Ovary (tissue), 7 donors: ENCODE measurements at regions not wholly inside any gene's neighbourhood (a gene's known extent, or its start where the extent isn't known, plus 50 kb on each side); places are given as distances from the start of the nearest gene placed in this dataset.

Source experiments
- DNase-seq, 5 donors: peaks; one replicate each; pipeline ENCODE4 v3.0.0-alpha.2; 2019 to 2020
- H3K27ac ChIP-seq, 2 donors: fragments of 200-600 bp; one replicate each; pipeline versions ENCODE4 v1.5.1 to v1.8.0; 2019 to 2022
- H3K27me3 ChIP-seq: fragments of 200-600 bp; one replicate; pipeline ENCODE4 v1.8.0; 2022
- H3K36me3 ChIP-seq: fragments of 200-600 bp; sonication (generic); one replicate; pipeline ENCODE4 v1.5.1; 2019
- H3K4me1 ChIP-seq: one replicate; pipeline ENCODE4 v1.8.1; 2013; ENCODE audit warnings: mild to moderate bottlenecking, moderate library complexity; ENCODE audit not compliant: insufficient read depth
- H3K4me3 ChIP-seq: fragments of 200-600 bp; sonication (generic); one replicate; pipeline ENCODE4 v1.5.1; 2017
- H3K9me3 ChIP-seq, 2 donors: fragments of 200-600 bp in 1 of 2; sonication (generic) in 1 of 2; one replicate each; pipeline versions ENCODE4 v1.5.1 to v1.8.1; 2013 to 2019; ENCODE audit warnings: mild to moderate bottlenecking in 1 of 2, moderate library complexity in 1 of 2
- EP300 ChIP-seq: sonication (generic); formaldehyde crosslinking; IDR thresholded peaks from one replicate; pipeline ENCODE4 v1.6.1; 2017; ENCODE audit warnings: antibody characterized with exemption
- POLR2A ChIP-seq: fragments of 450-650 bp; IDR thresholded peaks from one replicate; pipeline ENCODE4 v1.6.1; 2017; ENCODE audit warnings: antibody characterized with exemption, mild to moderate bottlenecking, moderate library complexity
- WGBS, 3 donors: extraction: QIAGEN DNeasy Blood & Tissue Kit in 1 of 3; methylation state at CpG; one replicate each; pipeline versions ENCODE4 v1.1.5 to v1.1.7; 2013 to 2017; 5-methylcytosine and 5-hydroxymethylcytosine counted together
- intact Hi-C, 4 donors: fragments of 100-400 bp; cut with DNase I; formaldehyde crosslinking; loops; one replicate each; pipeline versions ENCODE4 v1.11.0 to v1.15.1; 2022 to 2023
- TF ChIP-seq, protein P1 (sequence below), 3 donors: fragments of 450-650 bp in 2 of 3; fragments of 200-600 bp in 1 of 3; IDR thresholded peaks; one replicate each; pipeline versions ENCODE4 v1.5.1 to v1.8.0; 2016 to 2022; ENCODE audit warnings: antibody characterized with exemption in 3 of 3, mild to moderate bottlenecking in 1 of 3
- donor health status: DM: no; HTN: no; CAD: no; lungs with moderate emphysema.
- donor health status: DM: no; HTN: no; CAD: no.
- donor health status: Bipolar disorder and iron deficiency.
- donor health status: DM: no; HTN: no; CAD: no.
- donor health status: DM: yes; HTN: yes; CAD: no.

DNA sequence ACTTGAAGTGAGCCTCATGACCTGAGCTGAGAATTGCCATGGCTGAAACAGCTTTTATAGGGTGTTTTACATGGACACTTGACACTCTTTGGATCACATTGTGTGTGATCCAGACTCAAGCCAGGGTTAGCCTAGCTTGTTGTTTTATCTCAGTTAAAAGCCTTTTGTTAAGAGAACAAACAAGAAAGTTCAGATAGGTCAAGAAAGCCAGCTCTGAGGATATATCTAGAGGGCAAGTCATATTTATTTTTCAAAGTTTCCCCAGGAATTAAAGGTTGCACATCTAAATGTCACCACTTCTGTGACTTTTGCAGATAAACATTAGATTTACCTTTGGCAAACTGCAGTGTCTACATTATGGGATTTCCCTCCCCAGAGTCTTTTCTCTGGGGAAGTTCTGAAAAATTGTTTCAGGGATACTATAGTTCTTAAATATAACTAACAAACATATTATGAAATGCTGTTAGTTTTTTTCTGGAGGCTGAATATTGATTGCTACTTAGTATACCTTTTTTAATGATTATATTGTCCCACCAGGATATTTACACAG, 134.5 kb downstream of the C9orf152 start:
- no peak overlapping the region for H3K4me3 ChIP-seq
- TF ChIP-seq, protein P1, sequence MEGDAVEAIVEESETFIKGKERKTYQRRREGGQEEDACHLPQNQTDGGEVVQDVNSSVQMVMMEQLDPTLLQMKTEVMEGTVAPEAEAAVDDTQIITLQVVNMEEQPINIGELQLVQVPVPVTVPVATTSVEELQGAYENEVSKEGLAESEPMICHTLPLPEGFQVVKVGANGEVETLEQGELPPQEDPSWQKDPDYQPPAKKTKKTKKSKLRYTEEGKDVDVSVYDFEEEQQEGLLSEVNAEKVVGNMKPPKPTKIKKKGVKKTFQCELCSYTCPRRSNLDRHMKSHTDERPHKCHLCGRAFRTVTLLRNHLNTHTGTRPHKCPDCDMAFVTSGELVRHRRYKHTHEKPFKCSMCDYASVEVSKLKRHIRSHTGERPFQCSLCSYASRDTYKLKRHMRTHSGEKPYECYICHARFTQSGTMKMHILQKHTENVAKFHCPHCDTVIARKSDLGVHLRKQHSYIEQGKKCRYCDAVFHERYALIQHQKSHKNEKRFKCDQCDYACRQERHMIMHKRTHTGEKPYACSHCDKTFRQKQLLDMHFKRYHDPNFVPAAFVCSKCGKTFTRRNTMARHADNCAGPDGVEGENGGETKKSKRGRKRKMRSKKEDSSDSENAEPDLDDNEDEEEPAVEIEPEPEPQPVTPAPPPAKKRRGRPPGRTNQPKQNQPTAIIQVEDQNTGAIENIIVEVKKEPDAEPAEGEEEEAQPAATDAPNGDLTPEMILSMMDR (IDR thresholded peaks at IDR 0.05) = no peak
- no peak for TF ChIP-seq EP300
- TF ChIP-seq POLR2A = no peak
- no peaks in the 10 kb centered on the region for H3K36me3 ChIP-seq
- no peaks in the 10 kb centered on the region for H3K9me3 ChIP-seq
- no peak overlapping the region for H3K27ac ChIP-seq
- no peaks in the 10 kb centered on the region for H3K27me3 ChIP-seq
- DNase-seq = no peak
- H3K4me1 ChIP-seq = peaks cover 7% of the 10 kb centered on the region
- intact Hi-C loops = no loop called here

DNA sequence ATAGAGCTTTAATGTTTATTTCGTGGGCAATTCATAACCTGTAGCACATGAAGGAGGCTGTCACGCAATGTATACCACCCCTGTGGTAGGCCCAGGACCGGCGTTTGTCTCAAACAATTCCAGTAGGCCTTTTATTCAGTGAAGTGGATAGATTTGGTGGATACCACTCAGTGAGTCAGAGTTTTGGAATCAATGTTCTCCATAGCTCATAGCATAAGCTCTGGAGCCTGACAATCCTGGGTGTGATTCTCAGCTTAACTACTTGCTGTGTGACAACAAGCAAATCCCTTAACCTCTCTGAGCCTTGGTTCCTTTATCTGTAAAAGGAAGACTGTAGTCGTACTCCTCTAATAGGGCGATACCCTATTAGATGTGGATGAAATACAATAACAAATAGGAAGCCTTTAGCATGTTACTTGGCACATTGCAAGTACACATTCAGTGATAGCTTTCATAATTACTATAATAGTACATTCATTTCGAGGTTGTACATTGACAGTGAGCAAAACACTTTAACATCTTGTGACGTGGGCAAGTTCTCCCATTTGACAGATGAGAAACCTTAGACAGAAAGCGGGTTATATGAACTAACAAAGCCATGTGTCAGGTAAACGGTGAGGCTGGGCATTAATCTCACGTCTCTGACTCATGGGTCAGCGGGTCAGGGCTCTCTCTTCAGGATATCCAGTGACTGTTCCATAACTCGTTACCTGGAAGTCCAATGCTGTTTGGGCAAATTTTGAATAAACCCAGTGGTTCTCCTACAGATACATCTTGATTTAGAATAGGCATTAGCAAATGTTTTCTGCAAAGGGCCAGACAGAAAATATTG, 130.8 kb downstream of the C9orf152 start:
- Histone ChIP-seq H3K4me3 (no peak overlapping the region), H3K36me3 (no peaks in the 10 kb centered on the region), H3K27ac (no peak overlapping the region), H3K4me1 (peaks cover 8% of the 10 kb centered on the region), H3K27me3 (no peaks in the 10 kb centered on the region), H3K9me3 (no peaks in the 10 kb centered on the region)
- TF ChIP-seq EP300 (no peak), POLR2A (no peak)
- TF ChIP-seq, protein P1 (IDR thresholded peaks at IDR 0.05) = no peak
- intact Hi-C loops = no loop called here
- WGBS, 3 donors = 87 to 92% (median 88%) methylated on average over 12 to 13 of the region's 13 CpGs
- DNase-seq = no peak

DNA sequence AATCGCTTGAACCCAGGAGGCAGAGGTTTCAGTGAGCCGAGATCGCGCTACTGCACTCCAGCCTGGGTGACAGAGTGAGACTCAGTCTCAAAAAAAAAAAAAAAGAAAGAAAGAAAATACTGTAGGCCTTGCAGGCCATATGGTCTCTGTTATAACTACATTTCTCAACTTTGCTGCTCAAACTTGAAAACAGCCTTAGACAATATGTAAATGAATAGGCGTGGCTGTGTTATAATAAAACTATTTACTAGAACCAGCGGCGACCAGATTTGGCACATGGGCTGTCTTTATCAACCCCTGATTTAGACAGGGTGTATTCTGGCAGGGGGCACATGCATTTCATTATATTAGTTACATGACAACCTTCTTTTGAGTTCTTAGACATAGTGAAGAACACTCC, 130.0 kb downstream of the C9orf152 start:
- H3K9me3 ChIP-seq = no peaks in the 10 kb centered on the region
- TF ChIP-seq POLR2A = no peak
- TF ChIP-seq, protein P1 (IDR thresholded peaks at IDR 0.05) = no peak
- TF ChIP-seq EP300 = no peak
- intact Hi-C loops = no loop called here
- H3K27me3 ChIP-seq = no peaks in the 10 kb centered on the region
- H3K27ac ChIP-seq = no peak overlapping the region
- DNase-seq = no peak
- no peaks in the 10 kb centered on the region for H3K36me3 ChIP-seq
- peaks cover 8% of the 10 kb centered on the region for H3K4me1 ChIP-seq
- H3K4me3 ChIP-seq = no peak overlapping the region
- 57 to 73% (median 64%) methylated on average over 7 of the region's 7 CpGs for WGBS, 3 donors

DNA sequence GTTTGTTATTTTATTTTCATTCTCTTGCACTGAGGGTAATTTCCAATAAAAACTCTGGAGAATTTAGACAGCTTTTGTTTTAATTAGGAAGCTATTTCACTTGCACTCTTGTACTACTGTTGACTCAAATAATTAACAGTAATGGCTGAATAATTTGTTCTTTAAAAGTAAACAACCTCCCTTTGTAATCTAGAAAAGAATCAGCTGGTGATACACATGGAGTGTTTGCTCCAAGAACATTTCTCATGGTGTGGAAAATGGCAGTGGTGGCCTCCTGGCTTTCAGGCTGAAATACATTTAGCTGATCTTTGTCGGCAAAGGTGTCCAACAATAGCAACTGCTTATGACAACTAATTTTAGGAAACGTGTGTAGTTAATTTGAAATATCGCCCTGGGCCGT, 129.4 kb downstream of the C9orf152 start:
- DNase-seq = no peak
- H3K36me3 ChIP-seq = no peaks in the 10 kb centered on the region
- no peak overlapping the region for H3K4me3 ChIP-seq
- H3K27ac ChIP-seq = no peak overlapping the region
- WGBS, 3 donors = 8 to 26% (median 21%) methylated on average over 4 of the region's 4 CpGs
- intact Hi-C loops = no loop called here
- TF ChIP-seq, protein P1 (IDR thresholded peaks at IDR 0.05) = no peak
- TF ChIP-seq EP300 = no peak
- no peak for TF ChIP-seq POLR2A
- H3K4me1 ChIP-seq = peaks cover 8% of the 10 kb centered on the region
- no peaks in the 10 kb centered on the region for H3K9me3 ChIP-seq
- H3K27me3 ChIP-seq = no peaks in the 10 kb centered on the region
